SK-N-SH (cell line): ENCODE measurements at regions not wholly inside any gene's neighbourhood (a gene's known extent, or its start where the extent isn't known, plus 50 kb on each side); places are given as distances from the start of the nearest gene placed in this dataset.

Experiments
- CTCF ChIA-PET: fragments of 300-600, 350-600 bp; formaldehyde crosslinking; extraction: SDS; loops from one replicate; lab custom pipeline; 2021; lab: Yijun Ruan, JAX
- POLR2A ChIA-PET: fragments of 350-600 bp; sonication (Branson Sonifier 250); formaldehyde crosslinking; extraction: SDS; loops from one replicate; lab custom pipeline; 2020; ENCODE audit warnings: antibody characterized with exemption, inconsistent platforms; lab: Yijun Ruan, JAX
- DNase-seq: peaks from one replicate; pipeline ENCODE4 v3.0.0; 2012
- H2AFZ ChIP-seq: fragments of 200-600 bp; sonication (generic); 2 replicates; pipeline ENCODE4 v1.8.1; 2016; ENCODE audit warnings: antibody characterized with exemption, mild to moderate bottlenecking, low read depth
- H3F3A ChIP-seq: fragments of 200-600 bp; sonication (generic); replicated peaks from 2 replicates; pipeline ENCODE3; 2016; ENCODE audit warnings: antibody characterized with exemption, mild to moderate bottlenecking; ENCODE audit not compliant: insufficient read depth
- H3K27ac ChIP-seq, 2 experiments: fragments of 200-500 bp in 1 of 2; fragments of 200-600 bp in 1 of 2; sonication (Bioruptor generic) in 1 of 2; sonication (generic), shearing (Covaris generic) in 1 of 2; 2 replicates each; pipeline versions ENCODE4 v1.5.1 to v1.6.1; 2014 to 2016; ENCODE audit warnings: low read depth in 2 of 2, inconsistent platforms in 1 of 2, low read length in 1 of 2, mild to moderate bottlenecking in 1 of 2, mixed read lengths in 1 of 2
- H3K27me3 ChIP-seq: fragments of 200-600 bp; sonication (generic), shearing (Covaris generic); 2 replicates; pipeline ENCODE4 v1.6.1; 2016; ENCODE audit warnings: mixed run types; ENCODE audit not compliant: insufficient read depth
- H3K36me3 ChIP-seq, 2 experiments: fragments of 200-500 bp in 1 of 2; fragments of 200-600 bp in 1 of 2; sonication (Bioruptor generic) in 1 of 2; sonication (generic) in 1 of 2; replicated peaks in 1 of 2; 2 replicates each; pipeline versions ENCODE3 to v1.5.1; 2014 to 2016; ENCODE audit warnings: low read length in 1 of 2, mild to moderate bottlenecking in 1 of 2; ENCODE audit not compliant: insufficient read depth in 2 of 2, control insufficient read depth in 1 of 2
- H3K4me1 ChIP-seq, 2 experiments: fragments of 200-500 bp in 1 of 2; fragments of 200-600 bp in 1 of 2; sonication (Bioruptor generic) in 1 of 2; sonication (generic), shearing (Covaris generic) in 1 of 2; 2 replicates each; pipeline versions ENCODE4 v1.5.1 to v1.6.1; 2014 to 2016; ENCODE audit warnings: low read depth in 1 of 2, low read length in 1 of 2, mixed run types in 1 of 2; ENCODE audit not compliant: insufficient read depth in 2 of 2, control insufficient read depth in 1 of 2
- H3K4me2 ChIP-seq: fragments of 200-600 bp; sonication (generic), shearing (Covaris generic); 2 replicates; pipeline ENCODE4 v1.6.1; 2017; ENCODE audit warnings: mixed run types
- H3K4me3 ChIP-seq, 2 experiments: fragments of 200-500 bp in 1 of 2; fragments of 200-600 bp in 1 of 2; sonication (Bioruptor generic) in 1 of 2; sonication (generic), shearing (Covaris generic) in 1 of 2; 2 replicates each; pipeline versions ENCODE4 v1.5.1 to v1.8.1; 2014 to 2016; ENCODE audit warnings: low read depth in 2 of 2, inconsistent platforms in 1 of 2, low read length in 1 of 2, mild to moderate bottlenecking in 1 of 2, mixed read lengths in 1 of 2, moderate library complexity in 1 of 2
- H3K79me2 ChIP-seq: fragments of 200-600 bp; sonication (generic); 2 replicates; pipeline ENCODE4 v1.8.1; 2017; ENCODE audit warnings: mild to moderate bottlenecking; ENCODE audit not compliant: insufficient read depth
- H3K9ac ChIP-seq: fragments of 200-600 bp; sonication (generic); 2 replicates; pipeline ENCODE4 v1.6.1; 2017; ENCODE audit warnings: mixed run types
- H3K9me2 ChIP-seq: fragments of 200-600 bp; sonication (generic); 2 replicates; pipeline ENCODE4 v1.6.1; 2017; ENCODE audit warnings: mixed run types
- H3K9me3 ChIP-seq: fragments of 200-600 bp; sonication (generic); 2 replicates; pipeline ENCODE4 v1.6.1; 2017; ENCODE audit warnings: mixed run types, mild to moderate bottlenecking, moderate library complexity
- H4K20me1 ChIP-seq: fragments of 200-600 bp; sonication (generic); 2 replicates; pipeline ENCODE4 v1.6.1; 2017; ENCODE audit warnings: mild to moderate bottlenecking, mixed run types; ENCODE audit not compliant: insufficient read depth
- CHD2 ChIP-seq: fragments of 150-350 bp; IDR thresholded peaks from 2 replicates; pipeline ENCODE4 v1.6.1; 2018; ENCODE audit warnings: low read length; ENCODE audit not compliant: partially characterized antibody
- CTCF ChIP-seq: fragments of 200-600 bp; sonication (generic); IDR thresholded peaks from 2 replicates; pipeline ENCODE4 v1.6.1; 2017; ENCODE audit warnings: antibody characterized with exemption, mild to moderate bottlenecking, moderate library complexity
- ELF1 ChIP-seq: IDR thresholded peaks from 2 replicates; pipeline ENCODE4 v1.4.0; 2012
- EP300 ChIP-seq, 2 experiments: IDR thresholded peaks; 2 replicates each; pipeline versions ENCODE4 v1.4.0 to v1.6.1; 2012; ENCODE audit warnings: borderline replicate concordance in 1 of 2, low read depth in 1 of 2, low read length in 1 of 2
- EZH2phosphoT487 ChIP-seq: fragments of 200-600 bp; sonication (generic); IDR thresholded peaks from 2 replicates; pipeline ENCODE4 v1.6.1; 2017; ENCODE audit warnings: low read depth, mixed run types, mild to moderate bottlenecking, antibody characterized with exemption, moderate library complexity, borderline replicate concordance
- FOSL2 ChIP-seq: IDR thresholded peaks from 2 replicates; pipeline ENCODE4 v1.4.0; 2012; ENCODE audit warnings: low read depth, mild to moderate bottlenecking, moderate library complexity, borderline replicate concordance
- FOXM1 ChIP-seq: IDR thresholded peaks from 2 replicates; pipeline ENCODE4 v1.4.0; 2012; ENCODE audit warnings: low read depth, mild to moderate bottlenecking
- GABPA ChIP-seq: IDR thresholded peaks from 2 replicates; pipeline ENCODE4 v1.4.0; 2012; ENCODE audit warnings: low read depth, mild to moderate bottlenecking
- JUND ChIP-seq: IDR thresholded peaks from 2 replicates; pipeline ENCODE4 v1.4.0; 2012
- MAX ChIP-seq: IDR thresholded peaks from 2 replicates; pipeline ENCODE4 v1.4.0; 2012; ENCODE audit warnings: low read depth
- MEF2A ChIP-seq: IDR thresholded peaks from 2 replicates; pipeline ENCODE4 v1.4.0; 2012; ENCODE audit warnings: low read depth, borderline replicate concordance
- MXI1 ChIP-seq: IDR thresholded peaks from 2 replicates; pipeline ENCODE4 v1.6.1; 2012; ENCODE audit warnings: mild to moderate bottlenecking, low read depth, low read length, improper control_type of control experiment
- NFIC ChIP-seq: IDR thresholded peaks from 2 replicates; pipeline ENCODE4 v1.4.0; 2012; ENCODE audit warnings: borderline replicate concordance
- NRF1 ChIP-seq: IDR thresholded peaks from 2 replicates; pipeline ENCODE4 v1.6.1; 2012; ENCODE audit warnings: low read depth, mild to moderate bottlenecking, low read length
- PBX3 ChIP-seq: IDR thresholded peaks from 2 replicates; pipeline ENCODE4; 2012
- RAD21 ChIP-seq: IDR thresholded peaks from 2 replicates; pipeline ENCODE4 v1.6.1; 2012; ENCODE audit warnings: mild to moderate bottlenecking, low read length
- RCOR1 ChIP-seq: fragments of 150-350 bp; IDR thresholded peaks from 2 replicates; pipeline ENCODE4 v1.6.1; 2017; ENCODE audit warnings: antibody characterized with exemption, low read length
- RFX5 ChIP-seq: IDR thresholded peaks from 2 replicates; pipeline ENCODE4 v1.6.1; 2012; ENCODE audit warnings: mild to moderate bottlenecking, improper control_type of control experiment, low read length
- RXRA ChIP-seq: IDR thresholded peaks from 2 replicates; pipeline ENCODE4 v1.4.0; 2012; ENCODE audit warnings: low read depth, mild to moderate bottlenecking, borderline replicate concordance
- SIN3A ChIP-seq: IDR thresholded peaks from 2 replicates; pipeline ENCODE4 v1.6.1; 2012; ENCODE audit warnings: low read depth, mild to moderate bottlenecking, low read length, moderate library complexity, borderline replicate concordance
- SMC3 ChIP-seq: IDR thresholded peaks from 2 replicates; pipeline ENCODE4 v1.6.1; 2012; ENCODE audit warnings: low read depth, low read length, improper control_type of control experiment
- TAF1 ChIP-seq: IDR thresholded peaks from 2 replicates; pipeline ENCODE4 v1.6.1; 2012; ENCODE audit warnings: low read depth, mild to moderate bottlenecking, low read length, moderate library complexity, borderline replicate concordance
- TCF12 ChIP-seq: IDR thresholded peaks from 2 replicates; pipeline ENCODE4 v1.4.0; 2012
- TEAD4 ChIP-seq: IDR thresholded peaks from 2 replicates; pipeline ENCODE4 v1.4.0; 2012; ENCODE audit warnings: mild to moderate bottlenecking, borderline replicate concordance; ENCODE audit not compliant: insufficient read depth
- USF1 ChIP-seq: IDR thresholded peaks from 2 replicates; pipeline ENCODE4 v1.4.0; 2012; ENCODE audit warnings: low read depth, borderline replicate concordance
- USF2 ChIP-seq: fragments of 150-350 bp; IDR thresholded peaks from 2 replicates; pipeline ENCODE4 v1.6.1; 2017; ENCODE audit warnings: antibody characterized with exemption, low read length, low read depth, borderline replicate concordance
- YY1 ChIP-seq: IDR thresholded peaks from 2 replicates; pipeline ENCODE4 v1.4.0; 2012; ENCODE audit warnings: low read depth, mild to moderate bottlenecking
- WGBS: methylation state at CpG from one replicate; pipeline ENCODE4 v1.1.6; 2017; ENCODE audit warnings: low lambda C conversion rate; 5-methylcytosine and 5-hydroxymethylcytosine counted together

GRCh38 chr7:156062286-156062685 lies 250.0 kb upstream of the SHH start:
- POLR2A ChIA-PET: no interaction called here
- H3K9me3 ChIP-seq: no peaks in the 10 kb centered on the region

GRCh38 chr7:156061689-156062255 lies 249.5 kb upstream of the SHH start:
- Histone ChIP-seq H3K27me3 (peaks cover 80% of the 10 kb centered on the region), H2AFZ (no peak overlapping the region), H3K9me2 (no peaks in the 10 kb centered on the region), H3K79me2 (no peaks in the 10 kb centered on the region), H3K4me2 (no peak overlapping the region), H3K9ac (no peak overlapping the region), H3K4me1 (no peaks in the 10 kb centered on the region), H3K36me3 (no peaks in the 10 kb centered on the region), H3K27ac (no peak overlapping the region), H3K9me3 (no peaks in the 10 kb centered on the region), H3K4me3 (no peak overlapping the region), H3F3A (peaks cover 16% of the 10 kb centered on the region), H4K20me1 (no peaks in the 10 kb centered on the region)
- 15% methylated on average over 11 of the region's 11 CpGs for WGBS
- no peak for DNase-seq
- ChIA-PET CTCF (no interaction called here), POLR2A (no interaction called here)
- TF ChIP-seq NRF1 (no peak), NFIC (no peak), CHD2 (no peak), EZH2phosphoT487 (no peak), RAD21 (no peak), EP300 (IDR thresholded peaks at IDR 0.05; ENCODE audit: borderline replicate concordance in 1 of 2, low read depth in 1 of 2, low read length in 1 of 2) (no peak), YY1 (no peak), PBX3 (no peak), GABPA (no peak), RFX5 (no peak), RXRA (no peak), RCOR1 (no peak), TEAD4 (no peak), USF1 (no peak), MEF2A (no peak), CTCF (no peak), TCF12 (no peak), ELF1 (no peak), JUND (no peak)

More at GRCh38 chr7:156062286-156062685, 250.0 kb upstream of the SHH start:
- no peak overlapping the region for H3K27ac ChIP-seq
- CTCF ChIA-PET: no interaction called here
- WGBS: 10% methylated on average over 9 of the region's 9 CpGs
- no peak overlapping the region for H3K4me3 ChIP-seq
- no peaks in the 10 kb centered on the region for H3K36me3 ChIP-seq
- H3K79me2 ChIP-seq: no peaks in the 10 kb centered on the region
- no peak overlapping the region for H2AFZ ChIP-seq
- no peaks in the 10 kb centered on the region for H3K4me1 ChIP-seq
- no peak for DNase-seq
- no peaks in the 10 kb centered on the region for H3K9me2 ChIP-seq
- no peak for TF ChIP-seq USF2
- TF ChIP-seq ELF1: no peak
- no peak for TF ChIP-seq MAX
- TF ChIP-seq RXRA: no peak
- no peak for TF ChIP-seq TAF1
- no peak for TF ChIP-seq SMC3
- TF ChIP-seq EZH2phosphoT487: no peak
- no peak for TF ChIP-seq FOXM1
- TF ChIP-seq SIN3A: no peak
- TF ChIP-seq FOSL2: no peak
- TF ChIP-seq JUND: no peak
- no peak for TF ChIP-seq MXI1
- H3K4me2 ChIP-seq: no peak overlapping the region
- H3K9ac ChIP-seq: no peak overlapping the region
- H3K27me3 ChIP-seq: peaks cover 80% of the 10 kb centered on the region
- peaks cover 16% of the 10 kb centered on the region for H3F3A ChIP-seq
- H4K20me1 ChIP-seq: no peaks in the 10 kb centered on the region
